ENCODE measurements at regions not wholly inside any gene's neighbourhood (a gene's known extent, or its start where the extent isn't known, plus 50 kb on each side); places are given as distances from the start of the nearest gene placed in this dataset.

GRCh38 chr3:3902161-3902560 lies 102.9 kb downstream of the LRRN1 start:
- no peaks in the 10 kb centered on the region for H3K27me3 ChIP-seq
- no peaks in the 10 kb centered on the region for H3K4me1 ChIP-seq
- no peak overlapping the region for H3K4me3 ChIP-seq
- H3K36me3 ChIP-seq = no peaks in the 10 kb centered on the region
- TF ChIP-seq CTCF (IDR thresholded peaks at IDR 0.05) = no peak
- no peak for TF ChIP-seq POLR2A (IDR thresholded peaks at IDR 0.05)
- no peak for TF ChIP-seq EP300 (IDR thresholded peaks at IDR 0.05)
- TF ChIP-seq POLR2AphosphoS5 (IDR thresholded peaks at IDR 0.05) = no peak
- H3K27ac ChIP-seq = no peak overlapping the region
- intact Hi-C loops (cut with DNase I) = no loop called here
- no peak for DNase-seq
- no peaks in the 10 kb centered on the region for H3K9me3 ChIP-seq
- 21 to 23% methylated on average over 1 of the region's 1 CpG for WGBS, 2 donors

- H3K27ac ChIP-seq = no peak overlapping the region
These were observed 106.9 kb downstream of the LRRN1 start for GRCh38 chr3:3906171-3906570.

GRCh38 chr3:3907023-3907422 lies 107.8 kb downstream of the LRRN1 start:
- DNase-seq = no peak
- no peaks in the 10 kb centered on the region for H3K9me3 ChIP-seq
- H3K36me3 ChIP-seq = no peaks in the 10 kb centered on the region
- H3K27ac ChIP-seq = no peak overlapping the region
- intact Hi-C loops (cut with DNase I) = no loop called here
- TF ChIP-seq EP300 (IDR thresholded peaks at IDR 0.05) (no peak), POLR2A (IDR thresholded peaks at IDR 0.05) (no peak), CTCF (IDR thresholded peaks at IDR 0.05) (no peak), POLR2AphosphoS5 (IDR thresholded peaks at IDR 0.05) (no peak)
- H3K4me1 ChIP-seq = no peaks in the 10 kb centered on the region
- H3K27me3 ChIP-seq = no peaks in the 10 kb centered on the region
- no peak overlapping the region for H3K4me3 ChIP-seq

More at GRCh38 chr3:3906171-3906570, 106.9 kb downstream of the LRRN1 start:
- Histone ChIP-seq H3K4me1 (no peaks in the 10 kb centered on the region), H3K36me3 (no peaks in the 10 kb centered on the region), H3K27me3 (no peaks in the 10 kb centered on the region), H3K9me3 (no peaks in the 10 kb centered on the region), H3K4me3 (no peak overlapping the region)
- TF ChIP-seq POLR2A (IDR thresholded peaks at IDR 0.05) (no peak), POLR2AphosphoS5 (IDR thresholded peaks at IDR 0.05) (no peak), EP300 (IDR thresholded peaks at IDR 0.05) (no peak), CTCF (IDR thresholded peaks at IDR 0.05) (no peak)
- no peak for DNase-seq
- intact Hi-C loops (cut with DNase I) = no loop called here
- WGBS, 2 donors = 89 to 90% methylated on average over 3 of the region's 3 CpGs

- WGBS, 2 donors = 49 to 95% methylated on average over 1 of the region's 1 CpG
- intact Hi-C loops (cut with DNase I) = no loop called here
These were observed 119.5 kb downstream of the LRRN1 start for GRCh38 chr3:3918763-3919162.

GRCh38 chr3:3919316-3919715 lies 120.1 kb downstream of the LRRN1 start:
- no peaks in the 10 kb centered on the region for H3K4me1 ChIP-seq
- no peaks in the 10 kb centered on the region for H3K9me3 ChIP-seq
- WGBS, 2 donors = 34 to 38% methylated on average over 1 of the region's 1 CpG
- no peak overlapping the region for H3K4me3 ChIP-seq
- intact Hi-C loops (cut with DNase I) = no loop called here
- DNase-seq = no peak
- H3K36me3 ChIP-seq = no peaks in the 10 kb centered on the region
- no peak overlapping the region for H3K27ac ChIP-seq
- no peaks in the 10 kb centered on the region for H3K27me3 ChIP-seq
- no peak for TF ChIP-seq POLR2A (IDR thresholded peaks at IDR 0.05)
- TF ChIP-seq CTCF (IDR thresholded peaks at IDR 0.05) = no peak
- TF ChIP-seq POLR2AphosphoS5 (IDR thresholded peaks at IDR 0.05) = no peak

More at GRCh38 chr3:3918763-3919162, 119.5 kb downstream of the LRRN1 start:
- no peak for DNase-seq
- Histone ChIP-seq H3K4me3 (no peak overlapping the region), H3K27ac (no peak overlapping the region), H3K36me3 (no peaks in the 10 kb centered on the region), H3K27me3 (no peaks in the 10 kb centered on the region), H3K9me3 (no peaks in the 10 kb centered on the region), H3K4me1 (no peaks in the 10 kb centered on the region)
- TF ChIP-seq POLR2AphosphoS5 (IDR thresholded peaks at IDR 0.05) (no peak), POLR2A (IDR thresholded peaks at IDR 0.05) (no peak)
